Testis (tissue), 2 donors: ENCODE measurements at regions not wholly inside any gene's neighbourhood (a gene's known extent, or its start where the extent isn't known, plus 50 kb on each side); places are given as distances from the start of the nearest gene placed in this dataset.

Source experiments
- DNase-seq: peaks from one replicate; pipeline ENCODE4 v3.0.0-alpha.2; 2019
- H3K27ac ChIP-seq, 2 donors: fragments of 200-600 bp; sonication (generic); one replicate each; pipeline ENCODE4 v1.5.1; 2019
- H3K27me3 ChIP-seq: fragments of 200-600 bp; sonication (generic); one replicate; pipeline ENCODE4 v1.5.1; 2019
- H3K36me3 ChIP-seq: fragments of 200-600 bp; sonication (generic); one replicate; pipeline ENCODE4 v1.5.1; 2017; ENCODE audit warnings: low read depth; ENCODE audit errors: missing control alignments
- H3K4me1 ChIP-seq: fragments of 200-600 bp; sonication (generic); one replicate; pipeline ENCODE4 v1.5.1; 2019
- H3K4me3 ChIP-seq, 2 donors: fragments of 200-600 bp; sonication (generic); one replicate each; pipeline ENCODE4 v1.5.1; 2017 to 2019
- H3K9me3 ChIP-seq: fragments of 200-600 bp; sonication (generic); one replicate; pipeline ENCODE4 v1.5.1; 2017
- CTCF ChIP-seq, 3 experiments: fragments of 450-650 bp in 2 of 3; fragments of 200-600 bp in 1 of 3; sonication (generic) in 1 of 3; IDR thresholded peaks; one replicate each; pipeline ENCODE4 v1.5.1; 2016 to 2019; ENCODE audit warnings: antibody characterized with exemption in 3 of 3, mild to moderate bottlenecking in 2 of 3, moderate library complexity in 1 of 3
- POLR2A ChIP-seq: fragments of 450-650 bp; IDR thresholded peaks from one replicate; pipeline ENCODE4 v1.6.1; 2017; ENCODE audit warnings: antibody characterized with exemption, mild to moderate bottlenecking, moderate library complexity
- WGBS, 2 donors: methylation state at CpG; one replicate each; pipeline ENCODE4 v1.1.5; 2018; 5-methylcytosine and 5-hydroxymethylcytosine counted together
- intact Hi-C: fragments of 100-400 bp; cut with DNase I; formaldehyde crosslinking; loops from one replicate; pipeline ENCODE4 v1.15.1; 2023; ENCODE audit warnings: low total_unique reads

GRCh38 chr11:98545544-98546175, 475.1 kb upstream of the CNTN5 start:
- no peaks in the 10 kb centered on the region for H3K9me3 ChIP-seq
- H3K27ac ChIP-seq: no peak overlapping the region
- intact Hi-C loops: no loop called here
- H3K27me3 ChIP-seq: no peaks in the 10 kb centered on the region
- H3K4me1 ChIP-seq: no peaks in the 10 kb centered on the region
- TF ChIP-seq CTCF (IDR thresholded peaks at IDR 0.05) (no peak), POLR2A (no peak)
- no peaks in the 10 kb centered on the region for H3K36me3 ChIP-seq
- no peak overlapping the region for H3K4me3 ChIP-seq
- WGBS, 2 donors: 76 to 83% methylated on average over 5 of the region's 5 CpGs
- DNase-seq: no peak

GRCh38 chr11:98549571-98549970, 471.2 kb upstream of the CNTN5 start:
- TF ChIP-seq POLR2A (no peak), CTCF (IDR thresholded peaks at IDR 0.05) (no peak)
- no peaks in the 10 kb centered on the region for H3K4me1 ChIP-seq
- intact Hi-C loops: no loop called here
- no peak for DNase-seq
- 84 to 86% methylated on average over 3 of the region's 3 CpGs for WGBS, 2 donors
- H3K4me3 ChIP-seq: no peak overlapping the region
- H3K9me3 ChIP-seq: no peaks in the 10 kb centered on the region
- H3K27ac ChIP-seq: no peak overlapping the region
- H3K36me3 ChIP-seq: no peaks in the 10 kb centered on the region
- no peaks in the 10 kb centered on the region for H3K27me3 ChIP-seq

DNA sequence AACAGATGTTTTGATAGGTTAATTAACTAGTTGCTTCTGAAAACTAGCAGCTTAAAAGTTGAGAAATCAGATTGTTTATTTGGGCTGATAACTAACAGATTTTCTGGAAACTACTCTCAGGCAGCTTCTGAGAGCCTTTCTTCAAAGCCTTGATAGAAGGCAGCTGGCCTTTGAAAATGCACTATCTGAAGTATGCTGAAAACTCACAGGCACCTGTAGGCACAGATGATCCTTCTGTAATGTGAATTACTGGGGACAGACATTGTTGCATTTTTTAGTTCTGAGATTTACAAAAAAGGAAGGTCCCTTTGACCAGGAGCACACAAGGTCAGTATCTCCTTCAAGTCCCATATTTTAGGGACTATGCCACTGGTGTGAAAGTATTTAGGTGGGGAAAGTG, 460.8 kb upstream of the CNTN5 start:
- no peak overlapping the region for H3K4me3 ChIP-seq
- H3K27ac ChIP-seq: no peak overlapping the region
- intact Hi-C loops: no loop called here
- no peak for DNase-seq
- H3K4me1 ChIP-seq: no peaks in the 10 kb centered on the region
- no peaks in the 10 kb centered on the region for H3K27me3 ChIP-seq
- H3K36me3 ChIP-seq: no peaks in the 10 kb centered on the region
- no peaks in the 10 kb centered on the region for H3K9me3 ChIP-seq
- TF ChIP-seq POLR2A: no peak
- TF ChIP-seq CTCF (IDR thresholded peaks at IDR 0.05): no peak

DNA sequence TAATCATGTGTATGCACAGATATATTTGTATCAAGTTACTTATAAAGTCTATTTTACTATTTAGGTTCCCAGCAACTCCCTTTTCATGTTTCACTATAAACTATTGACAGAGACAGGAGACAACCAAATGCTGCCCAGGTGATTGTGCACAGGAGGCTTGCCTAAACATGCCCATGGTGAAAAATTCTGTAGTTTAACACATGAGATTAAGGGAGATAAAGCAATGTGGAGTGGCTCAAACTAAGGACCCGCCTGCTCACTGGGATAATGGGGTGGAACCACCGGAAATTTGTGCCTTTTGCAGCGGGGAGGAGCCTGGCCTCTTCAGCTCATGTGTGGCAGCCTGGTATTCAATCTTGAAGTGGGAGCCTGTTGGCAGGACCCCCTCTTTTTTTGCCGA, 459.5 kb upstream of the CNTN5 start:
- H3K27me3 ChIP-seq: no peaks in the 10 kb centered on the region
- no peak overlapping the region for H3K4me3 ChIP-seq
- no peak for TF ChIP-seq POLR2A
- no peak for TF ChIP-seq CTCF (IDR thresholded peaks at IDR 0.05)
- intact Hi-C loops: no loop called here
- no peaks in the 10 kb centered on the region for H3K9me3 ChIP-seq
- H3K27ac ChIP-seq: no peak overlapping the region
- no peaks in the 10 kb centered on the region for H3K4me1 ChIP-seq
- 85 to 87% methylated on average over 4 of the region's 4 CpGs for WGBS, 2 donors
- no peak for DNase-seq
- H3K36me3 ChIP-seq: no peaks in the 10 kb centered on the region

DNA sequence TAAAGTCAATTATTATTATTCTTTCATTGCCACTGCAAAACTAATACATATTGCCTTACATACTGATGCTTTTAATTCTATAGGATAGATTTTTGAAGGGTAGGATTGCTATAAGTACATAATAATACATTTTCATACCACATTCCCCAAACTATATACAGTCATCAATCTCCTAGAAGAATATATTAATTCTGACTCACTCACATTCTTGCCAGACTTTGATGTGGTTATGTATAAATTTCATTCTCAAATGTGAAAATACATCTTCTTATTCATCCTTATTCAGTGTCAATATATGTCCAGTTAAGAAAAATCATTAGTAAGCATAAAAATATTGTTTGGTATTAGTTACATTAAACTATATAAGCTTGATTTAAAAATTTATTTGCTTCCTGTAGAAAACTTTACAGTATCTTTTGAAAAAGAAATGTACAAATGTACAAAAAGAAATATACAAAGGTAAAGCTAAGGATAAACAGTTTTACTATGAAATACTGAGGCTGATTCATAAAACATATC, 458.8 kb upstream of the CNTN5 start:
- TF ChIP-seq POLR2A (no peak), CTCF (IDR thresholded peaks at IDR 0.05) (no peak)
- H3K4me1 ChIP-seq: no peaks in the 10 kb centered on the region
- H3K4me3 ChIP-seq: no peak overlapping the region
- H3K27ac ChIP-seq: no peak overlapping the region
- DNase-seq: no peak
- no peaks in the 10 kb centered on the region for H3K36me3 ChIP-seq
- no peaks in the 10 kb centered on the region for H3K27me3 ChIP-seq
- intact Hi-C loops: no loop called here
- no peaks in the 10 kb centered on the region for H3K9me3 ChIP-seq
